ENCODE measurements at regions not wholly inside any gene's neighbourhood (a gene's known extent, or its start where the extent isn't known, plus 50 kb on each side); places are given as distances from the start of the nearest gene placed in this dataset.
"Not testable (repeated sequence)": the region's sequence is repeated elsewhere in the genome, so short reads cannot be mapped to it uniquely, and the experiment has no call there.

DNA sequence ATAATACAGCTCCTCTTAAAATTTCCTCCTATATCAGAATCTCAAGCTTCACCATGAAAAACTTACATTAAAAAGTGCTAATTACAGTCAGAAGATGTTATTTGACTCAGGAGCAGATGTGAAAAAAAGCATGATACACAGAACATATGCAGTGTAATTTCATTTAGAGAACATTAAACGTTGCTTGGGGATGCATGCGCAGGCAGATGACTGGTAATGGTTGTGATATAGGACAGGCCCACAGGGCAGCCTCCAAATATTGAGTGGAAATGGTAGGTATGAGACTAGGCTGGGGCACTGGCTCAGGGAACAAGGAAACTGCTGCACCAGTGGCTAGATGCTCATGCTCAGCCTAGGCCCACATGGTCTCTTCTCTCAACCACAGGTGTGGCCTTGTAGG is 69.7 kb downstream of the IARS1 start:
- ChIA-PET CTCF (no interaction called here), POLR2A (no interaction called here)
- Histone ChIP-seq H3K27ac (ENCODE audit: insufficient read depth in 1 of 2, low read depth in 1 of 2, low read length in 2 of 2, poor library complexity in 1 of 2, severe bottlenecking in 2 of 2) (no peak overlapping the region), H3K9me3 (ENCODE audit: control extremely low read depth in 1 of 5, control insufficient read depth in 4 of 5, insufficient read depth in 2 of 5, low read depth in 1 of 5, low read length in 4 of 5) (peaks cover 0 to 12% (median 0%) of the 10 kb centered on the region in 5 experiments), H3K4me1 (ENCODE audit: control extremely low read depth in 1 of 4, control insufficient read depth in 4 of 4, insufficient read depth in 4 of 4, low read length in 3 of 4) (no peaks in the 10 kb centered on the region), H3K4me3 (ENCODE audit: control insufficient read depth in 1 of 7, extremely low read depth in 1 of 7, insufficient read depth in 4 of 7, low read depth in 2 of 7, low read length in 6 of 7) (no peak overlapping the region), H3K27me3 (replicated peaks in 2 of 5; ENCODE audit: control insufficient read depth in 4 of 5, insufficient read depth in 5 of 5, low read length in 4 of 5) (no peaks in the 10 kb centered on the region), H3K36me3 (ENCODE audit: control insufficient read depth in 4 of 4, insufficient read depth in 4 of 4, low read length in 3 of 4) (peaks cover 32 to 72% (median 62%) of the 10 kb centered on the region in 4 experiments)
- no peak for DNase-seq
- WGBS (ENCODE audit: insufficient coverage), result 100% methylated on average over 2 of the region's 2 CpGs

DNA sequence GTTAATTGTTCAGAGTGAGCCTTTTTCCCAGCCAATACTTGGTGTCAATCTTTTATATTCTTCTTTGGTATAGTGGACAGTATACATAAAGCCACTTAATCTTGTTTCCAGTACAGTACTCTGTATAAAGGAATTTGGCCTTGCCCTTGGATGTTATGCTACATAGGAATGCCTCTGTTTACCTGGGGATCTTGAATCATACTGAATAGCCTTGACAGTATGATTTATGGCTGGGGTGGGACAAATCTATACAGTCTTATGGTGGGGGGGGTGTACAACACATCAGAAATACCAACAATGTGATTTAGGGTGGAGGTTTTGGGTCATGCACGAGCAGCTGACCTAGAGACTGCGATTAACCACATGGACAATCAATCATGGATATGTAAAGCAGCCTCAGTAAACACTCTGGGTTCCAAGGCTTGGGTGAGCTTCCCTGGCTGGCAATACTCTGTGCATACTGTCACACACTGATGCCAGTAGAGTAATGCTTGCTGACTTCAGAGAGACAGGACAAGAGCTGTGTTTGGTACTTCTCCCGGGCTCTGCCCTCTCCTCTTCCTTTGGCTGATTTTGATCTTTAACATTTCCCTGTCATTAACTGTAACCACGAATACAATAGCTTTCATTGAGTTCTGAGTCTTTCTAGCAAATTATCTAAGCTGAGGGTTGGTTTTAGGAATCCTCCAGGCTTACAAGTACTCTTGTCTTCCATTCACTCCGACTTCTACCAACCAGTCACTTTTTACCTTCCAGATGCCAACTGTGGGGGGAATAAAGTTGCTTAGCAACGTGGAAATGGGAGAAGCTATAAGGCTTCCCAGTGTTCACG is 84.6 kb downstream of the IARS1 start:
- no peak for DNase-seq
- no peaks in the 10 kb centered on the region for H3K4me1 ChIP-seq (ENCODE audit: control extremely low read depth in 1 of 4, control insufficient read depth in 4 of 4, insufficient read depth in 4 of 4, low read length in 3 of 4)
- 100% methylated on average over 6 of the region's 7 CpGs for WGBS (ENCODE audit: insufficient coverage)
- H3K27ac ChIP-seq (ENCODE audit: insufficient read depth in 1 of 2, low read depth in 1 of 2, low read length in 2 of 2, poor library complexity in 1 of 2, severe bottlenecking in 2 of 2), result no peak overlapping the region
- POLR2A ChIA-PET, result no interaction called here
- H3K27me3 ChIP-seq (replicated peaks in 2 of 5; ENCODE audit: control insufficient read depth in 4 of 5, insufficient read depth in 5 of 5, low read length in 4 of 5), result no peaks in the 10 kb centered on the region
- H3K4me3 ChIP-seq (ENCODE audit: control insufficient read depth in 1 of 7, extremely low read depth in 1 of 7, insufficient read depth in 4 of 7, low read depth in 2 of 7, low read length in 6 of 7), result no peak overlapping the region
- H3K9me3 ChIP-seq (ENCODE audit: control extremely low read depth in 1 of 5, control insufficient read depth in 4 of 5, insufficient read depth in 2 of 5, low read depth in 1 of 5, low read length in 4 of 5), result no peaks in the 10 kb centered on the region
- H3K36me3 ChIP-seq (ENCODE audit: control insufficient read depth in 4 of 4, insufficient read depth in 4 of 4, low read length in 3 of 4), result peaks cover 21 to 58% (median 39%) of the 10 kb centered on the region in 4 experiments
- CTCF ChIA-PET, result interaction anchor here (0.8 to 1.2 kb wide), 2 partner anchors 20 to 69 kb away, joined by 3 read pairs; no protein-coding TSS in a partner anchor

DNA sequence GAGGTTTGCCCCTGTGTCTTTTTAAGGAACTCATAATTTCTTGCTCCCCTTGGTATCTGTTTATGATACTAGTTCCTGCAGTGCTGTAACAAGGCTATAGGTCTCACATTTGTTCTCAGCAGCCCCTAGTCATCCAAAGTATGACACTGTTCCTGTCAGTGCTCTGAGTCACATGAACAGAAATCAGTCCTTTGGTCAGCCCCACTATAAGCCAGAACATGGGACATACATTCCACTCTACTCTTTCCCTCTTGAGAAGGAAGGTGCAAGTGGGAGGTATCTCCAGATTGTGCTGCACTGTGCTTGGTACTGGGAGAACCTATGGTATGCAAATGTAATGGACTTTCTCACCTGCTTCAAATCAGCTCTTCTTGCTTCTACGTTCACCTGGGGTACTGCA is 87.0 kb downstream of the IARS1 start:
- Histone ChIP-seq H3K36me3 (ENCODE audit: control insufficient read depth in 4 of 4, insufficient read depth in 4 of 4, low read length in 3 of 4) (peaks cover 18 to 33% (median 24%) of the 10 kb centered on the region in 4 experiments), H3K9me3 (ENCODE audit: control extremely low read depth in 1 of 5, control insufficient read depth in 4 of 5, insufficient read depth in 2 of 5, low read depth in 1 of 5, low read length in 4 of 5) (no peaks in the 10 kb centered on the region), H3K4me1 (ENCODE audit: control extremely low read depth in 1 of 4, control insufficient read depth in 4 of 4, insufficient read depth in 4 of 4, low read length in 3 of 4) (no peaks in the 10 kb centered on the region), H3K27me3 (replicated peaks in 2 of 5; ENCODE audit: control insufficient read depth in 4 of 5, insufficient read depth in 5 of 5, low read length in 4 of 5) (no peaks in the 10 kb centered on the region), H3K27ac (ENCODE audit: insufficient read depth in 1 of 2, low read depth in 1 of 2, low read length in 2 of 2, poor library complexity in 1 of 2, severe bottlenecking in 2 of 2) (no peak overlapping the region), H3K4me3 (ENCODE audit: control insufficient read depth in 1 of 7, extremely low read depth in 1 of 7, insufficient read depth in 4 of 7, low read depth in 2 of 7, low read length in 6 of 7) (no peak overlapping the region)
- ChIA-PET POLR2A (no interaction called here), CTCF (interaction anchor here (1.1 kb wide), 2 partner anchors 31 to 66 kb away, joined by 3 to 4 read pairs; no protein-coding TSS in a partner anchor)
- WGBS (ENCODE audit: insufficient coverage), result no CpG with 5 or more reads among the region's 1 CpG
- no peak for DNase-seq

GRCh38 chr9:92203887-92204286 is 88.7 kb upstream of the SPTLC1 start:
- DNase-seq; H3K4me3 ChIP-seq (ENCODE audit: control insufficient read depth in 1 of 7, extremely low read depth in 1 of 7, insufficient read depth in 4 of 7, low read depth in 2 of 7, low read length in 6 of 7); H3K27ac ChIP-seq (ENCODE audit: insufficient read depth in 1 of 2, low read depth in 1 of 2, low read length in 2 of 2, poor library complexity in 1 of 2, severe bottlenecking in 2 of 2); H3K9me3 ChIP-seq (ENCODE audit: control extremely low read depth in 1 of 5, control insufficient read depth in 4 of 5, insufficient read depth in 2 of 5, low read depth in 1 of 5, low read length in 4 of 5); H3K27me3 ChIP-seq (replicated peaks in 2 of 5; ENCODE audit: control insufficient read depth in 4 of 5, insufficient read depth in 5 of 5, low read length in 4 of 5); H3K4me1 ChIP-seq (ENCODE audit: control extremely low read depth in 1 of 4, control insufficient read depth in 4 of 4, insufficient read depth in 4 of 4, low read length in 3 of 4); H3K36me3 ChIP-seq (ENCODE audit: control insufficient read depth in 4 of 4, insufficient read depth in 4 of 4, low read length in 3 of 4): not testable (repeated sequence)
- ChIA-PET CTCF (interaction anchor here (1.3 to 2.2 kb wide), 2 partner anchors 10 to 65 kb away, joined by 3 to 8 read pairs; no protein-coding TSS in a partner anchor), POLR2A (interaction anchor here (0.6 kb wide), 1 partner anchor 32 kb away, joined by 3 read pairs; no protein-coding TSS in a partner anchor)
- no CpG with 5 or more reads among the region's 1 CpG for WGBS (ENCODE audit: insufficient coverage)

- H3K4me1 ChIP-seq (ENCODE audit: control extremely low read depth in 1 of 4, control insufficient read depth in 4 of 4, insufficient read depth in 4 of 4, low read length in 3 of 4); H3K27me3 ChIP-seq (replicated peaks in 2 of 5; ENCODE audit: control insufficient read depth in 4 of 5, insufficient read depth in 5 of 5, low read length in 4 of 5); POLR2A ChIA-PET; DNase-seq; H3K4me3 ChIP-seq (ENCODE audit: control insufficient read depth in 1 of 7, extremely low read depth in 1 of 7, insufficient read depth in 4 of 7, low read depth in 2 of 7, low read length in 6 of 7); H3K9me3 ChIP-seq (ENCODE audit: control extremely low read depth in 1 of 5, control insufficient read depth in 4 of 5, insufficient read depth in 2 of 5, low read depth in 1 of 5, low read length in 4 of 5); H3K36me3 ChIP-seq (ENCODE audit: control insufficient read depth in 4 of 4, insufficient read depth in 4 of 4, low read length in 3 of 4); CTCF ChIA-PET; H3K27ac ChIP-seq (ENCODE audit: insufficient read depth in 1 of 2, low read depth in 1 of 2, low read length in 2 of 2, poor library complexity in 1 of 2, severe bottlenecking in 2 of 2): not testable (repeated sequence)
Observed at GRCh38 chr9:92198237-92198636, 83.0 kb upstream of the SPTLC1 start.

DNA sequence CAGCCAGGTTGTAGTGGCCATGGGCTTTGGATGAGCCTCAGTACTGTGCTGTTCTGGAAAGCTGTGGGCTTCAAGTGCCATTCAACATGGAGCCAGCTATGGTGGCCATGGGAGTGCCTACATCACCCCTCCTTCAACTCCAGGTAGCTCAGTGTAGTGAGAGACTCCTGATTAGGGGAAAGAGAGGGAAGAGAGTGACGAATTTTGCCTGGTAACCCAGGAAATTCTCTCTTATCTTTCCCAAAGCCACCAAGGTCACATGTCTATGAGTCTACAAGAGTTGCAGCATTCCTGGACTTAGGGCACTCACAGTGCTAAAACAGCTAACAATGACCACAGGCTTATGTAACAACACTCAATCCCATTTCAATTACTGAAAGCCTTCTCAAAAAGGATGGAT is 81.7 kb upstream of the SPTLC1 start:
- WGBS (ENCODE audit: insufficient coverage), result no CpG with 5 or more reads among the region's 1 CpG
- POLR2A ChIA-PET, result no interaction called here
- Histone ChIP-seq H3K9me3 (ENCODE audit: control extremely low read depth in 1 of 5, control insufficient read depth in 4 of 5, insufficient read depth in 2 of 5, low read depth in 1 of 5, low read length in 4 of 5) (peaks cover 0 to 10% (median 2%) of the 10 kb centered on the region in 5 experiments), H3K27ac (ENCODE audit: insufficient read depth in 1 of 2, low read depth in 1 of 2, low read length in 2 of 2, poor library complexity in 1 of 2, severe bottlenecking in 2 of 2) (no peak overlapping the region), H3K27me3 (replicated peaks in 2 of 5; ENCODE audit: control insufficient read depth in 4 of 5, insufficient read depth in 5 of 5, low read length in 4 of 5) (no peaks in the 10 kb centered on the region), H3K36me3 (ENCODE audit: control insufficient read depth in 4 of 4, insufficient read depth in 4 of 4, low read length in 3 of 4) (no peaks in the 10 kb centered on the region), H3K4me1 (ENCODE audit: control extremely low read depth in 1 of 4, control insufficient read depth in 4 of 4, insufficient read depth in 4 of 4, low read length in 3 of 4) (peaks cover 0 to under 1% (median 0%) of the 10 kb centered on the region in 4 experiments), H3K4me3 (ENCODE audit: control insufficient read depth in 1 of 7, extremely low read depth in 1 of 7, insufficient read depth in 4 of 7, low read depth in 2 of 7, low read length in 6 of 7) (no peak overlapping the region)
- CTCF ChIA-PET, result no interaction called here
- no peak for DNase-seq

- H3K36me3 ChIP-seq (ENCODE audit: control insufficient read depth in 4 of 4, insufficient read depth in 4 of 4, low read length in 3 of 4), result no peaks in the 10 kb centered on the region
- peaks cover 0 to 10% (median 2%) of the 10 kb centered on the region in 5 experiments for H3K9me3 ChIP-seq (ENCODE audit: control extremely low read depth in 1 of 5, control insufficient read depth in 4 of 5, insufficient read depth in 2 of 5, low read depth in 1 of 5, low read length in 4 of 5)
- no peak for DNase-seq
- peaks cover 0 to 3% (median 1%) of the 10 kb centered on the region in 4 experiments for H3K4me1 ChIP-seq (ENCODE audit: control extremely low read depth in 1 of 4, control insufficient read depth in 4 of 4, insufficient read depth in 4 of 4, low read length in 3 of 4)
- no peaks in the 10 kb centered on the region for H3K27me3 ChIP-seq (replicated peaks in 2 of 5; ENCODE audit: control insufficient read depth in 4 of 5, insufficient read depth in 5 of 5, low read length in 4 of 5)
- no peak overlapping the region for H3K4me3 ChIP-seq (ENCODE audit: control insufficient read depth in 1 of 7, extremely low read depth in 1 of 7, insufficient read depth in 4 of 7, low read depth in 2 of 7, low read length in 6 of 7)
- ChIA-PET POLR2A (no interaction called here), CTCF (no interaction called here)
- H3K27ac ChIP-seq (ENCODE audit: insufficient read depth in 1 of 2, low read depth in 1 of 2, low read length in 2 of 2, poor library complexity in 1 of 2, severe bottlenecking in 2 of 2), result no peak overlapping the region
Observed at GRCh38 chr9:92196400-92196799, 81.2 kb upstream of the SPTLC1 start.

All from common myeloid progenitor, CD34-positive (primary cell).